GM19240 (cell line): ENCODE measurements at regions not wholly inside any gene's neighbourhood (a gene's known extent, or its start where the extent isn't known, plus 50 kb on each side); places are given as distances from the start of the nearest gene placed in this dataset.
"Not testable (repeated sequence)": the region's sequence is repeated elsewhere in the genome, so short reads cannot be mapped to it uniquely, and the experiment has no call there.

Source experiments
- DNase-seq: peaks from one replicate; pipeline ENCODE4 v3.0.0; 2011; ENCODE audit warnings: low spot score; ENCODE audit not compliant: insufficient read length

DNA sequence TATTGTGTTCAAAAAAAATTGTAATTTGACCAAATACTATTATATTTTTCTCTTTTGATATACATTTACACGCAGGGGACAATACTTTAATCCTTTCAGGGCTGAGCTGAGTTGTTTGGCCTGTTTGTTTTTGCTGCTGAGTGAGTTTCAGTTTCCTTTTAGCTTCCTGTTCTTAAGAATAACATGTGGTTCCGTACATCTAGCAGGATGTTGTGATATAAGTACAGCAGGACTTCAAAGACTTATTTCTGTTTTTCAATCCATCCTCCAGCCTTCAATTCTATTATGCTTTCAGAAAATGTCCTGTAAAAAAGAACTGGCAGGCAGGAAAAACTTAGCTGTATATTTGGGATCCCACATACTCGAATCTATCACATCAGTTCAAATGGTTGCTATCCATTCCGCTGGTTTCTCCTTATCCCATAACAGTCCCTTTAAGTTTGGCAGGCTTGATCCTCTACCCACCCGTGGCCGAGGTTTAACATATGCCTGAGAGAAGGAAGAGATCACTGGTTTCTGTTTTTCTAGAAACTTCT lies 1037.3 kb upstream of the ACO1 start:
- DNase-seq = no peak

DNA sequence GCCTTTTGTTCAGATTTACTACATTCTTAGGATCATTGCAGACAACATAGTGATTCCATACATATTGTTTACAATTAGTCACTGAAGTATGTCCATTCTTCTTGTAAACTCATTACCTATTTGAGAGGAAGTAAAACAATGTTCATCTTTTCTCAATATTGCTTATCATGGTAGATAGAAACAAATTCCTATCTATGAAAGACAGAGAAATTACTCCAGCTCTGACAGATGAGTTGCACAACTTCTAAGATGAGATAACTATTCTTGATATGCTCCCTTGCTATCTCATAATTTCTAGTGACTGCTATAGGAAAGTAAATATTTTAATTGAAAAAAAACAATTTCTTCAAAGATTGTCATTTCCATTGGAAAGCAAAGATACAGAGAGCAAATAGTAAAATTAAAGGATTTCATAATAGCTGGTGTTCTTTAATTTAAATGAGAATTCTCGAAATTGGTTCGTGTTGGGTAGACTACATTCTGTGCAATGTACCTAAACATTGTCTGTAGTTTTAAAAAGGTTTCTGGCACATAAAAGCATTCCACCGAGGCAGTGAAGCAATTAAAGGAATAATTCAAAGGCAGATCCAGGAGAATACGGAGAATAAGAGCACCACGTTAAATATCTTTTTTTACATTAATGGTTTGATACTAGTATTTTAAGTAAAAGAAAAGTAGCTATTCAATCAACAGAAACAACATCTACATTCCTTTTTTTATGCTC lies 1029.1 kb upstream of the ACO1 start:
- DNase-seq = no peak

DNA sequence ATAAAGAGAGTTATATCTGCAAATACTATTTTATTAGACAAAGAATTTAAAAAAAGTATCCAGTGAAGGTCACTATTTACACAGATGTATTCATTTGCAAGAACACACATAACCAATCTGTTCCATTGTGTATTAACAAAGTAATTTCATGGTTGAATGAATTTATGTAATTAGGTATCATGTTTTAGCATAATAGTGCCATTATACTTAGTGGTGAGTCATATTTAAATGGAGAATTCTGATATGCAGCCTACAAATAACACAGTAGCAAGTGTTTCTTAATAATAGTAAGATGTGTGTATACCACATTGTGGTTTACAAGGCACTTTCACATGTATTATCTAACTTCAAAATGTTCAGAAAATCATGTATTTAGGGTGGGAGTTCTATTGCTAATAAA lies 1028.5 kb upstream of the ACO1 start:
- DNase-seq = no peak

DNA sequence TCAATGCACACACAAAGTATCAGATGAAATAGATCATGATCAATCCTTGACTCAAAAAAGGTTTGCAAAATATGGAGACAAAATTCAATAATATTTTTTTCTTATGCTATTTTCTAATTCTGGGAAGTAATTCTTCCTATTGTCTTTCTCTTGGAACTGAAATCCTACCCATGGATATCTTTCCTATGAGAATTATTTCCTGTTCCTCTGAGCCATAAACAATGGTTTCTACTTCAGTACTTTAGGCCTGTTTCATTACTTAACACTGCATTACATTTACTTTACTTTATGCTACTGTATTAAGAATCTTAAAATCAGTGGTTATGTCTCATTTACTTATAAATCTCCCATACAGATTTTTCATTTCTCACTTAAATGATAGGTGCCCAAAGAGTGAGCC lies 1025.4 kb upstream of the ACO1 start:
- no peak for DNase-seq

DNA sequence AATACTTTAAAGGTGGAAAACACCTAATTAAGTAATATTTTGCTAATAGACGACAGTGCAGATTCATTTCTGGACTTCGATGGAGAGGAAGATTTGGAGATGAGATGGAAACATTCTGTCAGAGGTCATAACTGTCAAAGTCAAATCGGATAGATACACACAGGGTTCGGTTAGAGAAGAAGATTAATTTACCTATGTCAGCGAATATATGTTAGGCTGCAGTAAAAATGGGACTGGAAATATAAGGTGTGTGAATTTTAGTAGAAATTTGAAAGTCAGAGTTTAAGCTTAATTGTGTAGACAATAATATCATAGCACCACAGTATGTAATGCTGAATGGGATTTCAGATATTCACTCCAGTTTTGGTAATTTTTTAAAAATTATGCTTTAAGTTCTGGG lies 1020.3 kb upstream of the ACO1 start:
- no peak for DNase-seq

DNA sequence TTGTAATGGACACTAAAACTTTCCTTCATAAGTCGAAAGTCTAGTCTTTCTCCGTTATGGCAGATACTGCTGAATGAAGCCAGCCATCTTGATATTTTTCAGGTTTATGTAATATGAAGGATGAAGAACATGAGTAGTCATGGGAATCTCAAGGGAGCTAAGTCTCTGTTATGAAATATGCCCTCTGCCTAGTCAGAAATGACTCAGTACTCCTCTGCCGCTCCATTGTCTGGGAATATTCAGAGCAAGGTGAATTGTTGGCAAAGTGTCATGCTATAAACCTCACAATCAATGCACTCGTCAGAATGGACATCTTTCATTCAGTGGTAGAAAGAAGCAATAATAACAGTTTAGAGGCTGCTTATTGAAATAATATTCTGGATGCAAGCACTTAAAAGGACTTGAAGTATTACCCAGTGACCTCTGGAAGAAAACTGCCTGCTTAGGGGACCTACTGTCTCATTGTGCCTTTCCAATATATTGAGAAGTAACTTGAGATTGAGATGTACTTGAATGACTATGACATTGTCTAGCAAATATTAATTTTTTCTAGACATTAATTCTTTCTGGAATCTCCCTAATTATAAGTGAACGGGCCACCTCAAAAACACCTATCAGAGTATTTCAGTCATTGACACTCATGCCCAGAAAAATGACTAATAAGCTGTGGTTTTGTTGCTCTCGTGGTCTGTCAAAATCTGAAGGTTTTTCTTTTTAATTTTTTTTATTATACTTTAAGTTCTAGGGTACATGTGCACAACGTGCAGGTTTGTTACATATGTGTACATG lies 1011.5 kb upstream of the ACO1 start:
- DNase-seq = no peak

DNA sequence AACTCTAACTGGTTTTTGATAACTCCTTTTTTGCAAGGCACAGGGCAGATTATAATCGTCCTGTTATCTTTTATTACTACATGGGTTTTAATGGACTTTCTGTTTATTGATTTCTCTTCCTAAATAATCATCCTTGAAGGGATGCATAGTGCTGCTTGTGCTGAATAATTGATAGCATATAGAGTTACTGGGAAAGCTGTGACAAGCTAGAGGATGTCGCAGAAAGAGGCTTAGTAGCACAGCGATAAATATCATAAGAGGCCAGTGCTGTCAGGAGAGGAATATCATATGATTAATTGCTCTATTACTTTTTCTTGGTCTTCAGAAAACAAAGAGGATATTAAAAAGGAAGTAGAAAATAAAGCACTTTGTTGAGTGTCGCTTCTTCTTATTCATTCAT lies 1007.1 kb upstream of the ACO1 start:
- no peak for DNase-seq

DNA sequence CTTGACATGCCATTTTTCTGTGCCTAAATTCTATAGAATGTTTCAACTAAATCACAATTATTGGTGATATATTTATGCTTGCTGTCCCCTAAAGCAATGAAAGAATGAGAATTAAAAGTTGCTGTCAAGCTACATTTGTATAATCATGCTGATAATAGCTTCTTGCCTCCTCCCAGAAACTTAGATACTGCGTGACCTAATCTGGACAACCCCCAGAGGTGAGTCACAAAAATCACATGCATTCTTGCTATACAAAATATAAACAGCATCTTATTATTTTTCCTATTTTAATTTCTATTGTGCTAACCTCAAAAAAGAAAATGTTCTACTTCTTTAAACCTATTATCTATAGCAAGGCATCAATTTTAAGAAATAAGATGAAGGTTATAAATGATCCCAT lies 995.8 kb upstream of the ACO1 start:
- no peak for DNase-seq

DNA sequence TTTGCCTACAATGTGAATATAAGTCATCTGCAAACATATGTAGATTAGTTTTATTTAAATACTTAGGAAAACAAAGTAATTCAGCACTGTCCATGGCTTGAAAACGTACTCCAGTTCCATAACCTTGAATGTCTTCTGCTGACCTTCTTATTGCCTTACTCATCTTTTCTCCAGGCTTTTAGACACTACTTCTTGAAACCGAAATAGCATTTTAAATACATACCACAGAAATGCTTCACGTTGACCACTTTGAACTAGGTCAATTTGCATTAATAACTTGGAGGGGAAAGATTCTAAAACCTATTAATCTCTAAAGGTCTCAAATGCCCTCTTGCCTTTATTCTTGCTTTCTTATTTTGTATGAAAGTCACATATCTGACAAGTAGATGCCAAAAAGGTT lies 995.4 kb upstream of the ACO1 start:
- DNase-seq = no peak

DNA sequence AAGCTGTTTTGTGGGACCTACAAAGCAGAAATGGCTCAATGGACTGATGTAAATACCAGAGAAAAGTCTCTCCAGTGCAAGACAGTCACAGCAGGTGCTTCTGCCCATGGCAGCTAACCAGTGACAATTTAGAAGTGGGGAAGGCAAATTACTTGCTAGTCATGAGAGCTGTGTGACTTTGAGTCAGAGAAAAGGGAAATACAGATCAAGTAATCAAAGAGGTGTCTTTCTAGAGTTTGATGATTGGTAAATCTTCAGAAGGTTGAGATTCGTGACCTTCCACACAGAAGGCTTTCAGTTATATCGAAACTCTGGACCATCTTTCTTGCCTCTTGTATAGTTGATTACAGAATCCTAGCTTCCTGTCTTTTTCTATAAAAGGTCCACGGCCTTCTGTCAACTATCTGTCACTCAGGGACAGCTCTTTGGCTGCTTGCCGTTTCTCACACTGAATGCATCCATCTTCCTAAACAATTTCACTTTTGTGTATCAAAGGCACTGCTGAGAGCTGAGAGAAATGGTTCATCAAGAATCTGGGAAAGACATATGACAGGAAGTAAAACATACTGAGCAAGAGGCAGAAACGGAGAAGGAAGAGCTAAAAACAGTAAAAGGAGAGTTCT lies 993.9 kb upstream of the ACO1 start:
- no peak for DNase-seq

DNA sequence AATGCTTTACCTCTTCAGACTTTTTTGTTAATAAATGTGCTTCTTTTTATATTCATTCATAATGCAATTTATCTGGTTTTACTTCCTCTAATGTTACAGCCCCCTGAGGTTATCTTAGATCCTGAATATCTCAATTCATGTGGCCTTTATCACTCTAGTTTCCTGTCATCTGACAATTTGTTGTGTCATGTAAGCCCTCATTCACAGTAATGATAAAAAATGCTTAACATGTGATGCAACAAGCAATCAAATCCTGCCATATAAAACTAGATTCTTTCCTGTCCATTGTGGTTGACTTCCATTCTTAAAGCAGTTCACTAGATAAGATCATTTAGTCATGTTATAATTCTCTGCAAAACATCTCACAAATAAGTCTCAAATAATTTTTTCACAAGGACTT lies 991.2 kb upstream of the ACO1 start:
- no peak for DNase-seq

DNA sequence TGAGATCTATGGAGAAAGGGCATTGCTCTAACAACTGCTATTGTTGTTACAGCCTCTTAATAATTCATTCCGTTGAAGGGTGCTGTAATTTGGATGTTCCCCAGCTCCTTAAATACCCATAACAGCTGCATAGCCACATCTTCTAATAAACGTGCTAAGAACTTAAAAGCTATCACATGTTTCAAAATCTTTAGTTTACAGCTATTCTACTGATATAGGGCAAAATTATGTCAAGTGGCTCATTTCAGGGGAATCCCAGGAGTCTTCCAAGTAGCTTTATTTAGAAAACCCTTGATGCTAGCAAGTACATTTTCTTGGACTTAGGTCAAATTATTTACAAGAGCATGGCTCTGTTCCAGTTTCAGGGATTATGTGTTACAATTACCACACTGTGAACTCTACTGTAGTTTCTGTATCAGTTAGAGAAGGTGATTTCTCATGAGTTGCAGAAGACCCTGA lies 990.4 kb upstream of the ACO1 start:
- DNase-seq = no peak

DNA sequence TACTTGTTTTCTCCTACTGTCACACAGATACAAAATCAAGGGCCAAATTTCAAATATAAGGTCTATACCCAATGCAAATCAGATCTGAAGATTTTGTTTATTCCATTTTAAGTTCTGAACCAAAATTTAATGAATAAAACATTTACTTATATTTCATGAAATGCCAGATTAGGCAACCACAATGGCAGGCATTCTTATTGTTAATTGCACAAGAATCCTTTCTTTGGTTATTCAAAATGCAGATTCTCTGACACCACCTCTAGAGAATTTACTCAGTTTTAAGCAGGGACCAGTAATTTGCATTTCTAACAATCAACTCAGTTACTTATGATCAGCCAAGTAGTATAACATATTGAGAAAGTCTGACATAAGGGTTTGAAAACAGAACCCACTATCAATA lies 972.4 kb upstream of the ACO1 start:
- no peak for DNase-seq

DNA sequence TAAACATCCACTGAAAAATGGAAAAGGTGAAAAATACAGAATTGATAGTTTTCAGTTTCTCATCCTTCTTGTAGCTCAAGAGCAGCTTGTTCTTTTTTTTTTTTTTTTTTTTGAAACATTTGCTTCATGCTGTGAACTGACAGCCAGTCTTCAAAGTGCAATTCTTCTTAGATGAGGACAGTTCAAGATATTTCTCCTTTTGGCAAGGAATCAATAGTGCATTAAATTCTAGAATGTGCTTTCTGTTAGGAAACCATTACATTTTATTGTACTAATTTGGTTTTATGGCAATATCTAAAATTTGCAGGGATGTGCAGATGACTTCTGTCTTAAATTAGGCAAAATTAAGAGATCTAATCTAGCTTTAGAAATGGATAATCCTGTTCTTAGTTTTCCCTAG lies 969.3 kb upstream of the ACO1 start:
- DNase-seq = no peak

DNA sequence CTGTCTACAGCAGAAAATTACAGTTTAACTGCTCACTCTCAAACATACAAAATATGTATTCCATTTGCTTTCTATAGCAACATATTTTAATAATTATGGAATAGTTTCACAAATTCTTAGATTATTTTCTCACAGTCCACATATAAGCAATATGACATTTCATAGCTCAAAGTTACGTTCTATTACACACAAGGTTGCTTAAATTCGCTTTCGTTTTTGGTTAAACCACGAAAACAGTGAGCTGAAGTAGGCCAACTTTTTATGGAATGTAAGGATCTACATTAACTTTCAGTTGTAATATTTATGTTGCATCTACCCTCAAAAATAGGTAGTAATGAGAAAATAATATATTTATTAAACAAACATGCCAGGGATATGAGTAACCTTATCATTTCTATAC lies 966.0 kb upstream of the ACO1 start:
- no peak for DNase-seq

DNA sequence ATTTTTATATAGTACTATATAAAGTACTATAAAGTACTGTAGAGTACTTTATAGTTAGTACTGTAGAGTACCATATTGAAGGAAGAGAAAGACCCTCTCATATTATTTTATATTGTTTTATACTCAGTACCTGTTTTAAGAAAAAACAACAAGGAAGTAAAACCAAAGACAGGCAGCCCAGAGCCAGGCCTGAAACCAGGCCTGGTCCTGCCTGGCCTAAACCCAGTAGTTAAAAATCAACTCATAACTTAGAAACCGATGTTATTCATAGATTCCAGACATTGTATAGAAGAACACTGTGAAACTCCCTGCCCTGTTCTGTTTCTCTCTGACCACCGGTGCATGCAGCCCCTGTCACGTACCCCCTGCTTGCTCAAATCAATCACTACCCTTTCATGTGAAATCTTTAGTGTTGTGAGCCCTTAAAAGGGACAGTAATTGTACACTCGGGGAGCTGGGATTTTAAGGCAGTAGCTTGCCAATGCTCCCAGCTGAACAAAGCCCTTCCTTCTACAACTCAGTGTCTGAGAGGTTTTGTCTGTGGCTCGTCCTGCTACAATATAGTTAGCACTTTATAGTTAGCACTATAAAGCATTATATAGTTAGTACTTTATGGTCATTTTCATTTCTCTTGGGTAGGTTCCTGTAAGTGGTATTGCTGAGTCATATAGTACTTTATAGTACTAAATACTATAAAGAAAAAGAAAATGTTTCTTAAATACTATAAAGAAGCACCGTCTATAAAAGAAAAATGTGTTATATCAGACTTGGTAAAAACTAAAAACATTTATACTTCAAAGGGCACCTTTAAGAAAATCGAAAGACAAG lies 940.6 kb upstream of the ACO1 start:
- not testable (repeated sequence) for DNase-seq

DNA sequence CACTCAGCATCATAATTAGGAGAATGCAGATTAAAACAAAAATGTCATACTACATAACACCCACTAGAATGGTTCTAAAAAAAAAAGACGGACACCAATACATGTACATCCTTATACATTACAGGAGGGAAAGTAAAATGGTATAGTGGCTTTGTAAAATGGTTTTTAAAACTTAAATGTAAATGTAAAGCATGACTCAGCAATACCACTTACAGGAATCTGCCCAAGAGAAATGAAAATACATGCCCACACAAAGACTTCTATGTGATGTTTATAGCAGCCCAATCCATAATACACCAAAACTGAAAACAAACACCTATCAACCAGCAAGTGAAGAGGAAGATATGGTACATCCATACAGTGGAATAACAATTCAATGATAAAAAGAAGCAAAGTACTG lies 939.1 kb upstream of the ACO1 start:
- DNase-seq = no peak

DNA sequence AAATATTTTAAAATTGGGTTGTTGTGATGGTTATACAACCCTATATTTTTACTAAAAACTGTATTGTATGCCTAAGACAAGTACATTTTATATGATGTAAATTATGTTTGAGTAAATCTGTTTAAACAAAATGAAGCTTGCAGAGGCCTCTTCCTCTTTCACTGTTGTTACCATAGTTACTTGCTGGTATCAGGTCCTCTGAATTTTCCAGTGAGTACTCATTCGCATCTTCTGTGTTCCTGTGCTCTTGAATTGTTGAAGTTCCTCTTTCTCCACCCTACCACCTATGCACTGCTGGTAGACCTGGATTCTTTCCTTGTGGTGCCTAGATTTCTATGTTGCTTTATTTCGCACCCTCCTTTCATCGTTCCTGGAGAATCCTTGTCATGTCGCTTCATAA lies 938.5 kb upstream of the ACO1 start:
- no peak for DNase-seq

DNA sequence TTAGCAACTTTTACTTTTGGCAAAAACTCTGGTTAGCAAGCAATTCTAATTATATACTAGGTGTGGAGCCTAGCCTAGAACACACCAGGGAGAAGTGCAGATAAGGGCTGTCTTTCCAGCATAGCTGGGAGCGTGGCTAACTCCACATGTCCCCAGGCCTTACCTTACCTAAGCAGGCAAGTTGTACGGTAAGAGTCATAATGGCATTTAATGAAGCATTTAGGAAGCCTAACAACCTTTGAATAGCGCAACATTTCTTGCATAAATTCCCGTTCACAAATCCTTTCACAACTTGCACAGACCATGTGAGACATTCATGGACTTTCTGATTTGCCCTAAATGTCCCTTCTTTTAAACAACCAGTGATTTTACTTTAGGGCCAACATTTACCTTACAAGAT lies 917.4 kb upstream of the ACO1 start:
- DNase-seq = no peak

DNA sequence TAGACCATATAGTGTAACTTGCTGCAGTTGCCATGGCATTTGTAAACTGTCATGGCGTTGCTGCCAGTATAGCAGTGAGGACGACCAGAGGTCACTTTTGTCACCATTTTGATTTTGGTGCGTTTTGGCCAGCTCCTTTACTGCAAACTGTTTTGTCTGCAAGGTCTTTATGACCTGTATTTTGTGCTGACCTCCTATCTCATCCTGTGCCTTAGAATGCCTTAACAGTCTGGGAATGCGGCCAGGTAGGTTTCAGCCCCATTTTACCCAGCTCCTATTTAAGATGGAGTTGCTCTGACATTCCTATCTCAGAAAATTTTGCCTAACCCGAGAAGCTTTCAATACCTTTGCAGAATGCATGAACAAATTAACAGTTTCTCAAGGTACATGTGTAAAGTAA lies 914.4 kb upstream of the ACO1 start:
- DNase-seq = no peak

DNA sequence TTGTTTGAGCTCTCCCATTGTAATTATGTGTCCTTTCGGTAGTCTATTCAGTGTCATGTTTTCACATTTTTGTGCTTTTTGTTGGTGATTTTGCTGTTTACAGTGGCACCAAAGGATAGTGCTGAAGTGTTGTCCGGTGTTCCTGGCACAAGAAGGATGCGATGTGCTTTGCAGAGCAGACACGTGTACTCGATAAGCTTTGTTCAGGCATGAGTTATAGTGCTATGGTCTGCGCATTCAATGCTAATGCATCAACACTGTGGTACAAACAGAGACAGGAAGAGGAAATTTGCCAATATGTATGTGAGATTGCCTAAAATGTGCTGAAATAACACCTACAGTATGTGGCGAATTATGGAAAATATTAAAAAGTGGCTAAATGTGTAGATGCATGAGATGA lies 913.4 kb upstream of the ACO1 start:
- DNase-seq = no peak

DNA sequence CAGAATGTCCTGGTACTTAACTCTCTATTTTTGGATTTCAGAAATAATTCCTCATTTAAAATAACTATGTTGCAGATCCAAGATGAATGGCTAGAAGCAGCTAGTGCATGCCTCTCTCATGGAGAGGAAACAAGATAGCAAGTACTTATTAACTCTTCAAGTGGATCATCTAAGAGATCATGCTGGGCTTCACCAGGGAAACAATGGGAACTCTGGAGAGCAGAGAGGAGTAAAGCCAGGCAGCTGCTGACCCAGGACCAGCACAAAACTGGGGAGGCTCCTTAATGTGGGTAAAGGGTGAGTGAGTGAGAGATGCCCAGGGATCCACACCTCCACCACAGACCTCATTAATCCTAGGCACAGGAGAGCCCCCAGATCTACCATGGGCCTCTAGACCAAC lies 897.8 kb upstream of the ACO1 start:
- no peak for DNase-seq
